Endothelial cell of umbilical vein (primary cell): ENCODE measurements at regions not wholly inside any gene's neighbourhood (a gene's known extent, or its start where the extent isn't known, plus 50 kb on each side); places are given as distances from the start of the nearest gene placed in this dataset.

Experiments used
- BruUV-seq: library from RNA; stranded (reverse); fragments of 400-500 nt; replicated peaks from 2 replicates; lab custom pipeline; 2021; lab: Mats Ljungman, UMichigan
- CTCF ChIA-PET: fragments of 300-600, 350-600 bp; sonication (Branson Sonifier 250); formaldehyde crosslinking; loops from one replicate; lab custom pipeline; 2021; ENCODE audit warnings: antibody characterized with exemption, inconsistent platforms; lab: Charles Lee
- POLR2A ChIA-PET: fragments of 300-600, 350-600 bp; sonication (Branson Sonifier 250); formaldehyde crosslinking; loops from one replicate; lab custom pipeline; 2021; ENCODE audit warnings: antibody characterized with exemption, inconsistent platforms; lab: Charles Lee
- DNase-seq: peaks from one replicate; pipeline ENCODE4 v3.0.0-alpha.2; 2011; ENCODE audit warnings: low read depth, low spot score
- FAIRE-seq: peaks from 2 replicates; lab custom pipeline; 2011; peaks lifted over from hg19 to GRCh38; lab: Jason Lieb, UNC
- H2AFZ ChIP-seq: 2 replicates; pipeline ENCODE4 v1.6.0; 2012; ENCODE audit warnings: low read depth, low read length, control low read depth, inconsistent platforms
- H3K27ac ChIP-seq: 2 replicates; pipeline ENCODE4 v1.5.1; 2011; ENCODE audit warnings: low read depth, mild to moderate bottlenecking, control low read depth, low read length, moderate library complexity; ENCODE audit not compliant: insufficient read depth
- H3K27me3 ChIP-seq, 2 experiments: 2 replicates each; pipeline versions ENCODE4 v1.6.0 to v1.6.1; 2011; ENCODE audit warnings: low read length in 2 of 2, mixed read lengths in 1 of 2; ENCODE audit not compliant: control insufficient read depth in 2 of 2, insufficient read depth in 2 of 2
- H3K36me3 ChIP-seq, 2 experiments: 2 replicates in 1 of 2; 3 replicates in 1 of 2; pipeline ENCODE4 v1.5.1; 2011; ENCODE audit warnings: low read length in 2 of 2, mild to moderate bottlenecking in 1 of 2, moderate library complexity in 1 of 2; ENCODE audit not compliant: control insufficient read depth in 2 of 2, insufficient read depth in 2 of 2; ENCODE audit errors: extremely low read depth in 1 of 2
- H3K4me1 ChIP-seq: 3 replicates; pipeline ENCODE4 v1.5.1; 2011; ENCODE audit warnings: mild to moderate bottlenecking, low read length; ENCODE audit not compliant: control insufficient read depth, insufficient read depth; ENCODE audit errors: extremely low read depth
- H3K4me2 ChIP-seq: 2 replicates; pipeline ENCODE4 v1.6.1; 2011; ENCODE audit warnings: low read length, control low read depth, mixed read lengths; ENCODE audit not compliant: insufficient read depth
- H3K4me3 ChIP-seq, 3 experiments: fragments of 200-600 bp in 1 of 3; sonication (generic), shearing (Covaris generic) in 1 of 3; replicated peaks in 1 of 3; 2 replicates each; pipeline ENCODE4 v1.5.1; 2011 to 2016; ENCODE audit warnings: control low read depth in 3 of 3, low read length in 3 of 3, mild to moderate bottlenecking in 2 of 3, inconsistent platforms in 1 of 3, low read depth in 1 of 3, moderate library complexity in 1 of 3; ENCODE audit not compliant: insufficient read depth in 1 of 3
- H3K79me2 ChIP-seq: 2 replicates; pipeline ENCODE4 v1.6.0; 2012; ENCODE audit warnings: low read length, inconsistent platforms; ENCODE audit not compliant: control insufficient read depth, insufficient read depth
- H3K9ac ChIP-seq: replicated peaks from 2 replicates; pipeline ENCODE3; 2011; ENCODE audit warnings: low read length, control low read depth; ENCODE audit not compliant: insufficient read depth; ENCODE audit errors: extremely low read depth
- H3K9me1 ChIP-seq: replicated peaks from 3 replicates; pipeline ENCODE4 v1.6.0; 2011; ENCODE audit warnings: mild to moderate bottlenecking, low read length; ENCODE audit not compliant: control insufficient read depth, insufficient read depth; ENCODE audit errors: extremely low read depth
- H3K9me3 ChIP-seq: replicated peaks from 2 replicates; pipeline ENCODE4 v1.5.1; 2012; ENCODE audit warnings: low read length, inconsistent platforms; ENCODE audit not compliant: control insufficient read depth, insufficient read depth
- H4K20me1 ChIP-seq: replicated peaks from 2 replicates; pipeline ENCODE3; 2011; ENCODE audit warnings: mild to moderate bottlenecking, low read length; ENCODE audit not compliant: control insufficient read depth, insufficient read depth; ENCODE audit errors: extremely low read depth
- CTCF ChIP-seq, 2 donors: IDR thresholded peaks; 1 replicate in 1 of 2; 2 replicates in 1 of 2; pipeline ENCODE4 v1.5.1; 2011; ENCODE audit warnings: low read length in 2 of 2, mild to moderate bottlenecking in 2 of 2, moderate library complexity in 2 of 2, control low read depth in 1 of 2, inconsistent platforms in 1 of 2, low read depth in 1 of 2; ENCODE audit not compliant: insufficient read depth in 1 of 2; ENCODE audit errors: extremely low read depth in 1 of 2
- EZH2 ChIP-seq: IDR thresholded peaks from 2 replicates; pipeline ENCODE4 v1.6.1; 2012; ENCODE audit warnings: borderline replicate concordance, low read depth, mild to moderate bottlenecking, moderate library complexity, low read length, inconsistent platforms; ENCODE audit not compliant: severe bottlenecking
- FOS ChIP-seq: IDR thresholded peaks from 2 replicates; pipeline ENCODE4 v1.6.1; 2011; ENCODE audit warnings: mild to moderate bottlenecking, low read length, moderate library complexity, borderline replicate concordance; ENCODE audit not compliant: insufficient read depth
- GATA2 ChIP-seq: IDR thresholded peaks from 2 replicates; pipeline ENCODE4 v1.7.0; 2011; ENCODE audit warnings: low read depth, mild to moderate bottlenecking, moderate library complexity, mixed read lengths, low read length; ENCODE audit not compliant: insufficient read length, insufficient read depth
- JUN ChIP-seq: IDR thresholded peaks from 2 replicates; pipeline ENCODE4 v1.6.1; 2011; ENCODE audit warnings: borderline replicate concordance, low read depth; ENCODE audit not compliant: insufficient read length, insufficient read depth
- MAX ChIP-seq: IDR thresholded peaks from 2 replicates; pipeline ENCODE4 v1.6.1; 2011; ENCODE audit not compliant: insufficient read depth, insufficient read length
- MYC ChIP-seq: IDR thresholded peaks from one replicate; pipeline ENCODE4 v1.6.1; 2011; ENCODE audit warnings: mild to moderate bottlenecking, low read depth, low read length
- POLR2A ChIP-seq: IDR thresholded peaks from 2 replicates; pipeline ENCODE4 v1.6.1; 2012; ENCODE audit warnings: low read depth, mild to moderate bottlenecking, control low read depth, low read length
- POLR2AphosphoS5 ChIP-seq: IDR thresholded peaks from 2 replicates; pipeline ENCODE4 v1.6.1; 2012; ENCODE audit warnings: low read depth, mild to moderate bottlenecking, control low read depth, low read length, moderate library complexity; ENCODE audit not compliant: insufficient read depth
- dilution Hi-C: fragments of 300-500 bp; cut with MboI; formaldehyde crosslinking; loops from one replicate; pipeline ENCODE4 v1.15.0; 2019; ENCODE audit warnings: low sequenced_read_pairs; ENCODE audit not compliant: extremely low pct_ligation_motif_present
- intact Hi-C: fragments of 100-400 bp; cut with micrococcal nuclease; formaldehyde crosslinking; loops from one replicate; pipeline ENCODE4 v1.10.0; 2022

GRCh38 chr17:77771998-77772397, 186.5 kb upstream of the TNRC6C start:
- dilution Hi-C loops: no loop called here
- ChIA-PET CTCF (interaction anchor here (1.0 to 3.3 kb wide), 2 partner anchors 242 to 247 kb away, joined by 3 to 21 read pairs; no protein-coding TSS in a partner anchor), POLR2A (no interaction called here)
- Histone ChIP-seq H4K20me1 (no peaks in the 10 kb centered on the region), H2AFZ (no peak overlapping the region), H3K27ac (no peak overlapping the region), H3K4me1 (no peaks in the 10 kb centered on the region), H3K9me3 (no peaks in the 10 kb centered on the region), H3K79me2 (no peaks in the 10 kb centered on the region), H3K9me1 (no peaks in the 10 kb centered on the region), H3K4me2 (no peak overlapping the region), H3K36me3 (no peaks in the 10 kb centered on the region), H3K4me3 (no peak overlapping the region), H3K27me3 (no peaks in the 10 kb centered on the region), H3K9ac (no peak overlapping the region)
- BruUV-seq: no TSS peak
- no peak for FAIRE-seq
- intact Hi-C loops: loop anchor here (1.0 to 5.0 kb wide), 2 partner anchors 185 to 242 kb away; partner anchors contain the start of gene TNRC6C
- no peak for DNase-seq
- TF ChIP-seq GATA2 (no peak), EZH2 (no peak), CTCF (IDR thresholded peaks at IDR 0.05; ENCODE audit: extremely low read depth in 1 of 2, insufficient read depth in 1 of 2, low read depth in 1 of 2, low read length in 2 of 2) (no peak), JUN (no peak), MAX (no peak), POLR2AphosphoS5 (no peak), MYC (no peak), POLR2A (no peak), FOS (no peak)
